T-helper 2 cell (primary cell): ENCODE measurements at regions not wholly inside any gene's neighbourhood (a gene's known extent, or its start where the extent isn't known, plus 50 kb on each side); places are given as distances from the start of the nearest gene placed in this dataset.
"Not testable (repeated sequence)": the region's sequence is repeated elsewhere in the genome, so short reads cannot be mapped to it uniquely, and the experiment has no call there.

ENCODE experiments used
- DNase-seq, 5 experiments: peaks; one replicate each; pipeline versions ENCODE4 v3.0.0 to v3.0.0-alpha.2; 2012 to 2022

DNA sequence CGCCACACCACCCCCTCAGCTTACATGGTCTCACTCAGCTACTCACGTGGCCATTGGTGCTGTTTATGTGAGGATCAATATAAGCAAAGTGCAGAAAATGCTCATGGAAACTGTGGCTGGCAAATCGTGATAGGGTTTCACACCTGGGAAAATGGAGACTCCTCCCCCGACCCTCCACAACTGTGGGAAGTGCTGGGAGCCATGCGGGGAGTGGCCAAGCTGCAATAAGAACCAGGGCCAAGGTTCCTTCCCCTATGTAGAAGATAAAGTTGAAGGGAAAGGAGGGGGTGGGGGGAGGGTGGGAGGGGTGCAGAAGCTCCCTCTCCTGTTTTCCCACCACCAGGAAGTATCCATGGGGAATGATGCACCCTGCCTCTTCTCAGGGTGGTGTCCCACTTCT lies 145.5 kb upstream of the MAMLD1 start:
- no peak for DNase-seq

DNA sequence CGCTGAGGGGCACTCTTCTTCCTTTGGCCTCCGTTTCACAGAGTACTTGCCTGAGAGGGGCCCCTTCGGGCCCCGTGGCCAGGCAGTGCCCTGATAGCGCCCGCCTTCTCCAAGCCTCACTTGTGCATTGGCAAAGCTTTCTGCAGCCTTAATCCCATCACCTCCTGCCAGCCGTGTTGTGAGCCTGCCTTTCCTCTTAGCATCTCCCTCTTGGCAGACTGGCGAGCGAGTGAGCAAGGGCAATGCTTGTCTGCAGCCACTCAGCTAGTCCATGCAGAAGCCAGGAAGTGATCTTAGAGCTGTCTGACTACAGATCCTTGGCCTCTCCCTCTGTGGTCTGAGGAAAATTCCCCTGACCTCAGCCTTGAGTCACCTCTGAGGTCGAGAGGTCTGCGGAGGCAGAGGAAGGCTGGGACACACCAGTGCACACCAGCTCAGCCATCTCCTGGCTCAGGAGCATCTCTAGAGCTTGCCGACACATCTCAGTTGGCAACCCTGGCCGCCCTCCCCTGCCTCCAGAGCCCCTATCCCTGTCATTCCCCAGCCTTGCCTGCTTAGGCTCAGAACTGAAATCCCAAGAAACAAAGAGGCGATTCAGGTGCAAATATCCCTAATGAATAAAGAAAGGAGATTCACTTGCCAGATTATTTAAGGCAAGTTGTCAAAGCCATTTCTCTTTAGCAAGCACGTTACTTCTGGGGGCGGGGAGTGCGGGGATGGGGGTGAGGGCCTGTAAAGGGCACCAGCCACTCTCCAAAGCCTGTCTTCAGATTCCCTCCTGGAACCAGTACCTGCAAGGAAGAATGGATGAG lies 143.5 kb upstream of the MAMLD1 start:
- DNase-seq: no peak

GRCh38 chrX:150223176-150224015 lies 139.7 kb upstream of the MAMLD1 start:
- no peak for DNase-seq

- DNase-seq: no peak
These were observed 138.4 kb upstream of the MAMLD1 start for GRCh38 chrX:150224676-150225075.

- no peak for DNase-seq
These were observed 137.9 kb upstream of the MAMLD1 start for GRCh38 chrX:150225266-150225665.

GRCh38 chrX:150225756-150226155 lies 137.4 kb upstream of the MAMLD1 start:
- DNase-seq: no peak

DNA sequence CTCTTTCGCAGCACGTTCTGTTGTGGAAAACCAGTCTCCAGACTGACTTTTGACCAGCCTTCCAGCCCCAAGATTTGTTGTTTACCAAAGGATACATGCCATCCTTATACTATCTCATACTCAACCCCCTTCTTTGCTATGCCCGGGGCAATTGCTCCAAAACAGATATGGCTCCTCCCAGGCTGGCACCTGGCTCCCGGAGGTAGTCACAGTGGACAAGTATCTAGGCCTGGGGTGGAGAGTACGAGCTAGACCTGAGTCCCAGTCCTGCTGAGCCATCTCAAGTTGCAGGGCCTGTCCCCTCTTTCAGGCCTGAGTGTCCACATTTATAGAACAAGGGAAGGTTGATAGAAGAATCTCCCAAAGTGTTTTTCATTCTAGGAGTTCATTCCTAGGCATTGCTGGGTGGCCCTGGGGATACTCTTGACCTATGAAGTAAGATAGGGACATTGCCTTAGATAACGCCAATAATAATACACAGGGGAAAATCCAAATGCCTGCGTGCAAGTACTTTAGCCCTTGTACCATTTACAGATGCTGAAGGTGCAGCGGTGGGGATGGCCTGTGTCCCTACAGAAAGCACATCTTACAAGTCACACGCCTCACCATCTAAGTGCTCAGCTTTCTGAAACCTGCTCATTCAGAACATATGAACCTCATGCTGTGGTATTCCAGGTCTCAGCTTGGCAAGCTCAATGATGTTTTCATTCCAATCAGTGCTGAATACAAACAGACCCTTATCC lies 136.7 kb upstream of the MAMLD1 start:
- DNase-seq: no peak

- no peak for DNase-seq
These were observed 135.7 kb upstream of the MAMLD1 start for GRCh38 chrX:150227321-150227860.

DNA sequence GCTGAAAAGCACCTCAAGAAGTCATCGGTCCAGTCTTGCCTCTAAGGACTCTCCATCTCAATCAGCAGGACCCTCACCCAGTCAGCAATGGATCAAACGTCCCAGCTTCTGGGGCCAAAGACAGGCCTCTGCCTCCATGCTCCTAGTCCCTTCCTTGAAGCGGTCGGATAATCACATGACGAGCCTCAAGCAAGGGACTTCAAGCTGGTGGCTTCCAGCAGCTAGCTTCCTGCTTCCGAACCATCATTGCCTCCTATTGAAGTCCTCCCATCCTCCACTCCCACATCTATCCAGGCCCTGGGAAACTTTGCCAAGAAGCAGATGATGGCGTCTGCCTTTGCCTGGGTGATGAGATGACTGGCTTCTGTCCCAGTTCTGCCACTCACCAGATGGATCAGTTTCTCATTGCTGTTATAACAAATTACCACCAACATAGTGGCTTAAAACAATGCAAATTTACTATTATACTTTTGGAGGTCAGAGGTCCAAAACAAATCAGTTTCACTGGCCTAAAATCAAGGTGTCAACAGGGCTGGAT lies 135.2 kb upstream of the MAMLD1 start:
- DNase-seq: no peak

- DNase-seq: no peak
These were observed 134.7 kb upstream of the MAMLD1 start for GRCh38 chrX:150228431-150228830.

GRCh38 chrX:150229030-150229429 lies 134.1 kb upstream of the MAMLD1 start:
- no peak for DNase-seq

- no peak for DNase-seq
These were observed 133.6 kb upstream of the MAMLD1 start for GRCh38 chrX:150229481-150229880.

DNA sequence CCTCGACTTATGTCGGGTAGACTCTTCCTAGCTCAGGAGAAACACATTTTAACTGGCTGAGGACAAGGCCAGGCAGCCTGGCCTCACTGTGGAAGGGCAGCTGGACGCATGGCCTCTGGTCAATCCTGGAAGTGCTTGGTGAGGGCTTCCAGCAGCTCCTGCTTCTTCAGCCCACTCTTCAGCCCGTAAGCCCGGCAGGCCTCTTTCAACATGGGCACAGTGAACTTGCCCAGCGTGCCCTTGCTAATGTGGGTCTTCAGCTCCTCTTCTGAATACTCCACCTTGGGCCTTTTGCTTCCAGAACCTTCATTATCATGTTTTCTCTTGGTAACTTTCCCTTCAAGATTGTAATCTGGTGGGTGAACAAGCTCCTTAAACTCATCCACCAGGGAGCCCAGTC lies 132.2 kb upstream of the MAMLD1 start:
- DNase-seq: not testable (repeated sequence)

GRCh38 chrX:150231368-150231767 lies 131.7 kb upstream of the MAMLD1 start:
- not testable (repeated sequence) for DNase-seq

GRCh38 chrX:150232222-150232621 lies 130.9 kb upstream of the MAMLD1 start:
- not testable (repeated sequence) for DNase-seq

- no peak for DNase-seq
These were observed 129.0 kb upstream of the MAMLD1 start for GRCh38 chrX:150234126-150234525.

GRCh38 chrX:150236327-150236726 lies 126.8 kb upstream of the MAMLD1 start:
- DNase-seq: no peak

GRCh38 chrX:150238632-150239382 lies 124.3 kb upstream of the MAMLD1 start:
- DNase-seq: no peak

DNA sequence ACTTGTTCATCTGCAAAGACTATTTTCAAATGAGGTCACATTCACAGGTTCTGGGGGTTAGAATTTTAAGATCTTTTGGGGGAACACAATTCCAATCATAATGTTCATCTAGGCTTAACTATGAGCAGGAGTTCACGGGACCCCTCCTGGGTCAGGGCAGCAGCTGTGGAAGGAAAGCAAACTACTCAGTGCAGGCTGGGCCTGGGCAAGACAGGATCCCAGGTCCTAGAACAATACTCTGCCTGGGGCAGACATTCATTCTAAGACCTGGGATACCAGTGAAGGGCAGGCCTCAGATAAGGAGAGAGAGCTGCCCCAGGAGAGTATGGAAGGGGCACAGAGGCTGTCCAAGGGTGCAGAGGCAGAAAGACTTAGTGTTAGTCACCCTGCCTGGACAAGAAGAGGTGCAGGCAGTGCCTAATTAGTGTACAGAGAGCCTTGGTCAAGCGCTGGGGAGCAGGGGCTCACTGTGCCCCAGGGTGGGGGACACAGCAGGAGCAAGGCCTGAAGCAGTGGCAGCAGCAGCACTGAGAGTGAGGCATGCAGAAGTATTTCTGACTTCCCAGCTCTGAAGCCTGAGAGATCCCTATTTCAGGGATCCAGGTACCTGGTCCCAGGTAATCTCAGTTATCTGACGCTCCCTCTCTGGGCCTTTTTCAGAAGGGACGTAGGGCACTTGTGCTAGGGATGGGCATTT lies 123.0 kb upstream of the MAMLD1 start:
- no peak for DNase-seq

DNA sequence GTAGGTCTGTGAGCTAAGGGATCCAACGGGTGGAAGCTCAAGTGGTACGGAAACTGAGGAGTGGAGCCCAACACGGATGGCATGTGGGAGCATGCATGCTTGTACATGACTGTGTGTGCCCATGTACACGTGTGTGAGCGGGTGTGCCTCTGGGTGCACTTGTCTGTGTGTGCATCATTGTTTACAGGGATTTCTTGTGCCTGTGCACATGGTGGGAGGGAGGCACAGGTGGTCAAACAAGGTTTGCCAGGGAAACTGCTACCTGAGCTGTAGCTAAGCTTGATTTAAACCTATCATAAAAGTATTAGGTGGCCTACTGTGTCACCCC lies 122.5 kb upstream of the MAMLD1 start:
- no peak for DNase-seq

DNA sequence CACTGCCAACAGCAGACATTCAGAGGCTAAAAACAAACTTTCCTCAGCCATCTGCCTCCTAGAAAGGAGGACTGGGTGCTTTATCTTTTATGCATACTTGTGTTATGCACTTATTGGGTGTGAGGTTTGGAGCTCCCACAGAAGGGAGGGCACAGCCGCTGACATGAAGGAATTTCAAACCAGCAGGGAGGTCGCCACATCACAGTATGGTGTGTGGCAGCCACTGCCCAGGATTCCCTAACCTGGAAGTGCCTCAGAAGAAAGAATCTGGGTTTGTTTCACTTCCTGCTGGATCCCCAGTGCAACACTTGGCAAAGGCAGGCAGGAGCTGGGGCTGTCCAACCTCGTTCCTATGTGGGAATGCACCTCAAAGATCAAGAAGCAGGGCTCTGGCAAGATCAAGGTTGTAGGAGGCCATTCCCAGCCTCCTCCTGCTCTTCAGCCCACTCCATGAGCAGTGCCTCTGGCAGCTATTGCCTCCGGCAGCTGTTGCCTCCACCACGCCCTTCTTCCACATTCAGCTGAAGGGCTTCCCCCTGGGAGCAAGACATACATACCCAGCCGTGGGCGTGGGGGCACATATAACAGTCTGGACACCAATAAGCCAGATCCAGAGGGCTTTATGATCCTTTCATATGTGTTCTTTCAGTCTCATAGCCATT lies 109.0 kb upstream of the MAMLD1 start:
- DNase-seq: no peak
